ENCODE measurements at regions not wholly inside any gene's neighbourhood (a gene's known extent, or its start where the extent isn't known, plus 50 kb on each side); places are given as distances from the start of the nearest gene placed in this dataset.

GRCh38 chr7:48760528-48761265 is 163.7 kb upstream of the CDC14C start:
- DNase-seq, result no peak
- Mint-ChIP-seq H3K4me1 (ENCODE audit: low read depth) (no peaks in the 10 kb centered on the region), H3K4me3 (no peak overlapping the region), H3K27ac (no peak overlapping the region), H3K36me3 (no peaks in the 10 kb centered on the region), H3K9me3 (peaks cover 2% of the 10 kb centered on the region), H3K27me3 (no peaks in the 10 kb centered on the region)
- intact Hi-C loops (cut with micrococcal nuclease), result no loop called here
- ChIA-PET POLR2A (no interaction called here), CTCF (no interaction called here)

DNA sequence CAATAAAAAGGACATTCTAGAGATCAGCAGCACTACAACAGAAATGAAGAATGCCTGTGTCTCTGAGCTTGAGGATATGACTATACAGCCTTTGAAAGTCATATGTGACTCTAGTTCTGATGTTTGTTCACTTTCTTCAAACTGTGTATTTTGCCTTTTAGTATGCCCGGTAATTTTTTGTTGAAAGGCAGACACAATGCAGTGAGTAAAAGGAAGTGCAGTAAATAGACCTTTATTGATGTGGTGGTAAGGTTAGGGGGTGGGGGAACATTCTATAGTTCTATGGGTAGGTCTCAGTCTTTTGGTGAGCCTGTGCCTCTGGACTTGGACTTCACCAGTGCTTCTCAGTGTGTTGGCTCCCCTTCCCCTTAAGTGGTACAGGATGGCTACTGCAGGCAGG is 143.5 kb upstream of the CDC14C start:
- Mint-ChIP-seq H3K27ac (no peak overlapping the region), H3K9me3 (peaks cover 16% of the 10 kb centered on the region), H3K36me3 (no peaks in the 10 kb centered on the region), H3K4me3 (no peak overlapping the region), H3K4me1 (ENCODE audit: low read depth) (no peaks in the 10 kb centered on the region), H3K27me3 (no peaks in the 10 kb centered on the region)
- no peak for DNase-seq
- ChIA-PET CTCF (no interaction called here), POLR2A (no interaction called here)
- intact Hi-C loops (cut with micrococcal nuclease), result no loop called here

DNA sequence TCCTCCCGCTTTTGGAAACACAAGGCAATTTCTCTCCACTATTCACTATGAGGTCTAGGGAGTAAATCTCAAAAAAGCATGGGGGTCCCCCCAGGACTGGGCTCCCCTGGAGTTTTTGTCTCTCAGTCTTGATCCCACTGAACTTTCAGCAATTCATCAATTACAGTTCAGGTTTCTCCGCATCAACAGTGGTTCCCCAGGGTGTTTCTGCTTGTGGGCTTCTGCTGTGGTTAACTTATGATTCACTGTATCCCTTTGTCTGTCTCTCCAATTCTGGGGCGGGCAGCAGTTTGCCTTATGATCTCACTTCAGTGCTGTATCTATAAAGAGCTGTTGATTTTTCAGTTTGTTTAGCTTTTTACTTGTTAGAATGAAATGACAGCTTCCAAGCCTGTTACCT is 142.6 kb upstream of the CDC14C start:
- Mint-ChIP-seq H3K27ac (no peak overlapping the region), H3K4me1 (ENCODE audit: low read depth) (no peaks in the 10 kb centered on the region), H3K36me3 (no peaks in the 10 kb centered on the region), H3K9me3 (peaks cover 21% of the 10 kb centered on the region), H3K4me3 (no peak overlapping the region), H3K27me3 (no peaks in the 10 kb centered on the region)
- DNase-seq, result no peak
- intact Hi-C loops (cut with micrococcal nuclease), result no loop called here
- ChIA-PET POLR2A (no interaction called here), CTCF (interaction anchor here (0.5 kb wide), 1 partner anchor 372 kb away, joined by 3 read pairs; no protein-coding TSS in a partner anchor)

- ChIA-PET POLR2A (no interaction called here), CTCF (interaction anchor here (0.5 kb wide), 1 partner anchor 373 kb away, joined by 3 read pairs; no protein-coding TSS in a partner anchor)
- Mint-ChIP-seq H3K36me3 (no peaks in the 10 kb centered on the region), H3K4me1 (ENCODE audit: low read depth) (no peaks in the 10 kb centered on the region), H3K4me3 (no peak overlapping the region), H3K27me3 (no peaks in the 10 kb centered on the region), H3K9me3 (peaks cover 23% of the 10 kb centered on the region), H3K27ac (no peak overlapping the region)
- DNase-seq, result no peak
- intact Hi-C loops (cut with micrococcal nuclease), result no loop called here
Measured at GRCh38 chr7:48782511-48782910, 141.8 kb upstream of the CDC14C start.

DNA sequence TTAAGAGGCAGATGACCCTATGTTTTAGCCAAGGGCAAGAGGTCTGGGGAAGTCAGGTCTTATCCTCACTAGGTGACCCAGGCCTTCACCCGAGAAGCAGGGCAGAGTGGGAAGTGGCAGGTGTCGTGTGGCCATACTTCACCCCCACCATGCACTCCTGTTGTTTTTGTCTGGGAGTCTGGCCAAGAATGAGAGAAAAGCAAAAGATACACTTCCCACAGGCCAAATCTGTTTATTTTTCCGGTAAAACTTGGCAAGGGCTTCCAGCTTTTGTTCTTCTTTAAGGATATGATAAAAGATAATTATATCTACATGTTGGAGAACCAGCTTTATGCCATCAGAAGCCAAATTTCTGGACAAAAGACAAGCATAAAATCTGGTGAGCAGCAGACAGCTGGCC is 137.4 kb upstream of the CDC14C start:
- intact Hi-C loops (cut with micrococcal nuclease), result no loop called here
- H3K4me1 Mint-ChIP-seq (ENCODE audit: low read depth), result no peaks in the 10 kb centered on the region
- no peaks in the 10 kb centered on the region for H3K27me3 Mint-ChIP-seq
- no peak overlapping the region for H3K4me3 Mint-ChIP-seq
- ChIA-PET POLR2A (no interaction called here), CTCF (no interaction called here)
- DNase-seq, result no peak
- no peak overlapping the region for H3K27ac Mint-ChIP-seq
- peaks cover 16% of the 10 kb centered on the region for H3K9me3 Mint-ChIP-seq
- H3K36me3 Mint-ChIP-seq, result no peaks in the 10 kb centered on the region

- Mint-ChIP-seq H3K27me3 (no peaks in the 10 kb centered on the region), H3K4me3 (no peak overlapping the region), H3K9me3 (no peaks in the 10 kb centered on the region), H3K27ac (no peak overlapping the region), H3K4me1 (ENCODE audit: low read depth) (no peaks in the 10 kb centered on the region), H3K36me3 (no peaks in the 10 kb centered on the region)
- ChIA-PET POLR2A (no interaction called here), CTCF (no interaction called here)
- intact Hi-C loops (cut with micrococcal nuclease), result no loop called here
- DNase-seq, result no peak
Measured at GRCh38 chr7:48803250-48803649, 121.1 kb upstream of the CDC14C start.

DNA sequence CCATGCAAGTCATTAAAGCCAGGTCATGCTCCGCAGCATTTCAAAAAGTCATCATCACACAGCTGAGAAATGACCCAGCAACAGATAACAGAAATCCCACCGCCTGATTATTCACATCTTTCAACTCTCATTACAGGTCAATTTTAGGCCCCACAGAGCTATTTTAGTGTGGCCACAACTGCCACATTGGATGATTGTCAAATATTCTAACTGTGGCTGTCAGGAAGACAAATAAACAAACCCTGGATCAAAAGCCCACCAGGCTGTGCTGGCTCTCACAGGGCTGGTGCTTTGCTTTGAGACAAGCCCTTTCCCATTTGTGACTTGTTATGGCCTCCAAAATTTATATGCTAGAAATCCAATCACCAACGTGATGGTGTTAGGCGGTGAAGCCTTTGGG is 117.6 kb upstream of the CDC14C start:
- H3K27ac Mint-ChIP-seq, result no peak overlapping the region
- ChIA-PET POLR2A (no interaction called here), CTCF (no interaction called here)
- no peak overlapping the region for H3K4me3 Mint-ChIP-seq
- H3K36me3 Mint-ChIP-seq, result no peaks in the 10 kb centered on the region
- H3K9me3 Mint-ChIP-seq, result no peaks in the 10 kb centered on the region
- no peaks in the 10 kb centered on the region for H3K27me3 Mint-ChIP-seq
- DNase-seq, result no peak
- intact Hi-C loops (cut with micrococcal nuclease), result no loop called here
- no peaks in the 10 kb centered on the region for H3K4me1 Mint-ChIP-seq (ENCODE audit: low read depth)

DNA sequence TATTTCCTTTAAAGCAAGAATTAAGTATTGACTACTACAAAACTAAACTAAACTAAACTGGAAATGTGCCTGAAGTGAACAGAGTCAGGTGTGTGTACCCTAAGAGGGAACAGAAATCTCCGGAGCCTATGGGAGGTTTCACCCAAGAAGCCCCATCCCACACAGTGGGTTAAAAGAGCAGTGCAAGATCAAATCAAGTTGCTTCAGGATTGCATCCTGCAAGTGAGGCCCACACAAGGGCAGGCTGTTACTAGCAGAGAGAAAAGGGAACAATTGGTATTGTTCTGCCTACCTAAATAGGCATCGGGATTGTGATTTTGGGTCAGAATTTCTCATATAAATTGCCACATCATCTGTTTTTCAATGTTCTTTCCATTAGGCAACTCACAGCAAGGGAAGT is 113.3 kb upstream of the CDC14C start:
- POLR2A ChIA-PET, result no interaction called here
- Mint-ChIP-seq H3K27me3 (no peaks in the 10 kb centered on the region), H3K4me1 (ENCODE audit: low read depth) (no peaks in the 10 kb centered on the region), H3K27ac (no peak overlapping the region), H3K9me3 (peaks cover 2% of the 10 kb centered on the region), H3K4me3 (no peak overlapping the region), H3K36me3 (no peaks in the 10 kb centered on the region)
- intact Hi-C loops (cut with micrococcal nuclease), result no loop called here
- CTCF ChIA-PET, result no interaction called here
- DNase-seq, result no peak

- Mint-ChIP-seq H3K4me3 (no peak overlapping the region), H3K27me3 (no peaks in the 10 kb centered on the region), H3K36me3 (no peaks in the 10 kb centered on the region), H3K9me3 (peaks cover 5% of the 10 kb centered on the region), H3K27ac (no peak overlapping the region), H3K4me1 (ENCODE audit: low read depth) (no peaks in the 10 kb centered on the region)
- ChIA-PET POLR2A (no interaction called here), CTCF (no interaction called here)
- intact Hi-C loops (cut with micrococcal nuclease), result no loop called here
- DNase-seq, result no peak
Measured at GRCh38 chr7:48813472-48813871, 110.9 kb upstream of the CDC14C start.

DNA sequence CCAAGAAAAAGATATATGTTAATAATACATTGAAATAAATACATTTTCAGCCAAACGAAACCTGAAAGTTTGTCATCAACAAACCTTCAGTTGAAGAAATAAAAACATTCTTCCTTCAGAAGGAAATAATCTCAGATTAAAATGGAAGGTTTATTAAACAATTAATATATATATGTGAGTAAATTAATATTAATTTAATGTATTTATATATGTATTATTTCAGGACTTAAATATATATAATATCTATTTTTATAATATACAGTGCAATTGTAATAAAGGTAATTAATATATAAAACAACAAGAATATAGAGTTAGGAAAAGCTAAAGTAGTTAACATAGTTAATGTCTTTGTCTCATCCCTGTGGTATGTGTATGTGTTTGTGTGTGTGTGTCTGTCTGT is 102.2 kb upstream of the CDC14C start:
- Mint-ChIP-seq H3K4me3 (no peak overlapping the region), H3K9me3 (peaks cover 13% of the 10 kb centered on the region), H3K27ac (no peak overlapping the region), H3K27me3 (no peaks in the 10 kb centered on the region), H3K4me1 (ENCODE audit: low read depth) (no peaks in the 10 kb centered on the region), H3K36me3 (no peaks in the 10 kb centered on the region)
- CTCF ChIA-PET, result no interaction called here
- no peak for DNase-seq
- POLR2A ChIA-PET, result no interaction called here
- intact Hi-C loops (cut with micrococcal nuclease), result no loop called here

DNA sequence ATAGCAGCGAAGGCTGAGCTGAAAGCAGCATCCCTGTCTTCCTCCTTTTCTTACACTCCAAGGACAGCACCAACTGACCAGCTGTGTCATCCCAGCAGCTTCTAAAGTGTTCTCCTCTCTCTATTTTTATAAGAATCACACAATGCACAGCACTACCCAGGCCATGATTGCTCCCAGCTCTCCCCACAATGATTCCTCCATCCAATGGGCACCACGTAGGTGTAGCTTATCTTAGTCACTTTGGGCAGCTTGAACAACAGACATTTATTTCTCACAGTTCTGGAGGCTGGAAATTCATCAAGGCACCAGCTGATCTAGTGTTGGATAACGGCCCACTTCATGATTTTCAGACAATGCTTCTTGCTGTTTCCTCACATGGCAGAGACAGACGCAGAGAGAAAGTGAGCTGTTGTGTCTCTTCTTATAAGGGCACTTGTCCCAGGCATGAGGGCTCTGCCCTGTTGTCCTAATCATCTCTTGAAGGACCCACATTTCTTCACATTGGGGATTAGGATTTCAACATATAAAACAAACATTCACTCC is 92.0 kb upstream of the CDC14C start:
- H3K4me3 Mint-ChIP-seq, result no peak overlapping the region
- ChIA-PET CTCF (no interaction called here), POLR2A (no interaction called here)
- intact Hi-C loops (cut with micrococcal nuclease), result no loop called here
- no peaks in the 10 kb centered on the region for H3K4me1 Mint-ChIP-seq (ENCODE audit: low read depth)
- H3K9me3 Mint-ChIP-seq, result peaks cover 7% of the 10 kb centered on the region
- no peak for DNase-seq
- no peak overlapping the region for H3K27ac Mint-ChIP-seq
- H3K36me3 Mint-ChIP-seq, result no peaks in the 10 kb centered on the region
- no peaks in the 10 kb centered on the region for H3K27me3 Mint-ChIP-seq

- CTCF ChIA-PET, result no interaction called here
- intact Hi-C loops (cut with micrococcal nuclease), result no loop called here
- DNase-seq, result no peak
- Mint-ChIP-seq H3K36me3 (no peaks in the 10 kb centered on the region), H3K4me1 (ENCODE audit: low read depth) (no peaks in the 10 kb centered on the region), H3K27ac (no peak overlapping the region), H3K27me3 (no peaks in the 10 kb centered on the region), H3K9me3 (peaks cover 4% of the 10 kb centered on the region), H3K4me3 (no peak overlapping the region)
- POLR2A ChIA-PET, result no interaction called here
Measured at GRCh38 chr7:48837266-48837665, 87.1 kb upstream of the CDC14C start.

- CTCF ChIA-PET, result no interaction called here
- no peak for DNase-seq
- POLR2A ChIA-PET, result no interaction called here
Measured at GRCh38 chr7:48839108-48839507, 85.2 kb upstream of the CDC14C start.

More at GRCh38 chr7:48839108-48839507, 85.2 kb upstream of the CDC14C start:
- Mint-ChIP-seq H3K9me3 (peaks cover 3% of the 10 kb centered on the region), H3K4me1 (ENCODE audit: low read depth) (no peaks in the 10 kb centered on the region), H3K36me3 (no peaks in the 10 kb centered on the region), H3K4me3 (no peak overlapping the region), H3K27ac (no peak overlapping the region), H3K27me3 (no peaks in the 10 kb centered on the region)
- intact Hi-C loops (cut with micrococcal nuclease), result no loop called here
